IMR-90 (cell line): ENCODE measurements at regions not wholly inside any gene's neighbourhood (a gene's known extent, or its start where the extent isn't known, plus 50 kb on each side); places are given as distances from the start of the nearest gene placed in this dataset.
A peak's percentile ranks its signal among the peaks of the same experiment; 100 is the strongest.

Experiments
- ATAC-seq: fragments of 200-7000 bp; cut with Tn5 transposase; 2 replicates; pipeline ENCODE4 v1.9.1; 2020; ENCODE audit warnings: low read depth, mild to moderate bottlenecking, moderate library complexity
- BruUV-seq: library from RNA; stranded (reverse); fragments of 400-500 nt; replicated peaks from 2 replicates; lab custom pipeline; 2021; lab: Mats Ljungman, UMichigan
- CTCF ChIA-PET: fragments of 300-600 bp; formaldehyde crosslinking; extraction: SDS; loops from one replicate; lab custom pipeline; 2021; ENCODE audit warnings: antibody characterized with exemption; lab: Yijun Ruan, JAX
- POLR2A ChIA-PET: fragments of 300-600 bp; sonication (Branson Sonifier 250); formaldehyde crosslinking; loops from one replicate; lab custom pipeline; 2022; ENCODE audit warnings: antibody characterized with exemption; ENCODE audit not compliant: unreplicated experiment; lab: Charles Lee
- DNase-seq: peaks from one replicate; pipeline ENCODE4 v3.0.0; 2013
- H2AFZ ChIP-seq: replicated peaks from 2 replicates; pipeline ENCODE3; 2013; ENCODE audit warnings: low read length, mild to moderate bottlenecking; ENCODE audit not compliant: poor library complexity
- H2AK5ac ChIP-seq: 2 replicates; pipeline ENCODE4 v1.6.1; 2013; ENCODE audit warnings: low read depth, low read length, inconsistent platforms
- H2AK9ac ChIP-seq: replicated peaks from 2 replicates; pipeline ENCODE3; 2013; ENCODE audit warnings: mild to moderate bottlenecking, low read depth, low read length, moderate library complexity; ENCODE audit not compliant: poor library complexity
- H2BK120ac ChIP-seq: 2 replicates; pipeline ENCODE4 v1.6.1; 2013; ENCODE audit warnings: low read depth, low read length, inconsistent platforms
- H2BK15ac ChIP-seq: 3 replicates; pipeline ENCODE4 v1.6.1; 2013; ENCODE audit warnings: low read depth, low read length, inconsistent platforms
- H2BK20ac ChIP-seq: 2 replicates; pipeline ENCODE4 v1.6.1; 2013; ENCODE audit warnings: low read depth, mild to moderate bottlenecking, inconsistent platforms, low read length, moderate library complexity
- H2BK5ac ChIP-seq: 2 replicates; pipeline ENCODE4 v1.6.1; 2013; ENCODE audit warnings: mild to moderate bottlenecking, low read depth, low read length, inconsistent platforms; ENCODE audit not compliant: poor library complexity, severe bottlenecking
- H3K14ac ChIP-seq: replicated peaks from 2 replicates; pipeline ENCODE4 v1.6.1; 2013; ENCODE audit warnings: low read depth, low read length, inconsistent platforms
- H3K18ac ChIP-seq: 2 replicates; pipeline ENCODE4 v1.6.1; 2013; ENCODE audit warnings: low read depth, low read length, control low read depth
- H3K23ac ChIP-seq: 2 replicates; pipeline ENCODE4 v1.6.1; 2013; ENCODE audit warnings: low read depth, low read length, inconsistent platforms
- H3K27ac ChIP-seq: 2 replicates; pipeline ENCODE4 v1.5.1; 2013; ENCODE audit warnings: mild to moderate bottlenecking, control low read depth, low read length; ENCODE audit not compliant: insufficient read depth
- H3K27me3 ChIP-seq: 2 replicates; pipeline ENCODE4 v1.6.1; 2013; ENCODE audit warnings: low read length; ENCODE audit not compliant: control insufficient read depth, insufficient read depth
- H3K36me3 ChIP-seq: 2 replicates; pipeline ENCODE4 v1.6.1; 2013; ENCODE audit warnings: low read length, mixed read lengths; ENCODE audit not compliant: control insufficient read depth, insufficient read depth
- H3K4ac ChIP-seq: 2 replicates; pipeline ENCODE4 v1.6.1; 2013; ENCODE audit warnings: low read depth, low read length, inconsistent platforms
- H3K4me1 ChIP-seq: 2 replicates; pipeline ENCODE4 v1.6.1; 2013; ENCODE audit warnings: low read length, mixed read lengths; ENCODE audit not compliant: control insufficient read depth, insufficient read depth
- H3K4me2 ChIP-seq: 2 replicates; pipeline ENCODE4 v1.6.1; 2013; ENCODE audit warnings: low read depth, mild to moderate bottlenecking, control low read depth, low read length, moderate library complexity
- H3K4me3 ChIP-seq: 2 replicates; pipeline ENCODE4 v1.5.1; 2013; ENCODE audit warnings: low read depth, mild to moderate bottlenecking, control low read depth, low read length, moderate library complexity; ENCODE audit not compliant: insufficient read depth
- H3K56ac ChIP-seq: 2 replicates; pipeline ENCODE4 v1.6.1; 2013; ENCODE audit warnings: low read length, inconsistent platforms; ENCODE audit not compliant: insufficient read depth; ENCODE audit errors: extremely low read depth
- H3K79me1 ChIP-seq, 2 experiments: 2 replicates each; pipeline ENCODE4 v1.6.1; 2013; ENCODE audit warnings: low read length in 2 of 2, inconsistent platforms in 1 of 2, low read depth in 1 of 2
- H3K9ac ChIP-seq: 2 replicates; pipeline ENCODE4 v1.6.1; 2013; ENCODE audit warnings: low read depth, low read length, control low read depth
- H3K9me1 ChIP-seq: 2 replicates; pipeline ENCODE4 v1.6.1; 2013; ENCODE audit warnings: low read length, inconsistent platforms; ENCODE audit not compliant: insufficient read depth
- H3K9me3 ChIP-seq: 2 replicates; pipeline ENCODE4 v1.6.1; 2013; ENCODE audit warnings: low read length; ENCODE audit not compliant: control insufficient read depth, insufficient read depth
- H4K20me1 ChIP-seq: 2 replicates; pipeline ENCODE4 v1.6.1; 2013; ENCODE audit warnings: low read length, inconsistent platforms; ENCODE audit not compliant: insufficient read depth
- H4K5ac ChIP-seq: 2 replicates; pipeline ENCODE4 v1.6.1; 2013; ENCODE audit warnings: mild to moderate bottlenecking, low read depth, low read length, control low read depth
- H4K8ac ChIP-seq, 2 experiments: 2 replicates each; pipeline ENCODE4 v1.6.1; 2013; ENCODE audit warnings: low read depth in 2 of 2, low read length in 2 of 2, control low read depth in 1 of 2, inconsistent platforms in 1 of 2
- H4K91ac ChIP-seq: 2 replicates; pipeline ENCODE4 v1.6.1; 2013; ENCODE audit warnings: low read depth, low read length, inconsistent platforms; ENCODE audit not compliant: insufficient read depth
- BHLHE40 ChIP-seq: fragments of 150-350 bp; IDR thresholded peaks from 2 replicates; pipeline ENCODE4 v1.6.1; 2016; ENCODE audit warnings: mild to moderate bottlenecking, low read depth, low read length
- CEBPB ChIP-seq: IDR thresholded peaks from 2 replicates; pipeline ENCODE4 v1.6.1; 2012; ENCODE audit warnings: low read depth, low read length, improper control_type of control experiment
- CHD1 ChIP-seq: IDR thresholded peaks from 2 replicates; pipeline ENCODE4 v1.6.1; 2012; ENCODE audit warnings: low read depth, low read length, improper control_type of control experiment
- CTCF ChIP-seq: conservative IDR thresholded peaks from 2 replicates; pipeline ENCODE4 v1.5.1; 2012; ENCODE audit warnings: mild to moderate bottlenecking, low read depth, low read length, improper control_type of control experiment
- ELK1 ChIP-seq: fragments of 150-350 bp; IDR thresholded peaks from 2 replicates; pipeline ENCODE4 v1.6.1; 2016; ENCODE audit warnings: low read depth, mild to moderate bottlenecking, low read length, moderate library complexity, borderline replicate concordance
- MAFK ChIP-seq: IDR thresholded peaks from 2 replicates; pipeline ENCODE4 v1.6.1; 2012; ENCODE audit warnings: low read depth, low read length, improper control_type of control experiment
- NFE2L2 ChIP-seq: fragments of 150-350 bp; IDR thresholded peaks from 2 replicates; pipeline ENCODE4 v1.6.1; 2016; ENCODE audit warnings: low read depth, mild to moderate bottlenecking, low read length
- POLR2A ChIP-seq: IDR thresholded peaks from 2 replicates; pipeline ENCODE4 v1.6.1; 2012; ENCODE audit warnings: mild to moderate bottlenecking, low read depth, low read length
- RAD21 ChIP-seq: IDR thresholded peaks from 2 replicates; pipeline ENCODE4 v1.6.1; 2012; ENCODE audit warnings: low read length, improper control_type of control experiment
- RCOR1 ChIP-seq: IDR thresholded peaks from 2 replicates; pipeline ENCODE4 v1.6.1; 2012; ENCODE audit warnings: mild to moderate bottlenecking, low read length, improper control_type of control experiment; ENCODE audit not compliant: insufficient replicate concordance
- RFX5 ChIP-seq: IDR thresholded peaks from 2 replicates; pipeline ENCODE4 v1.8.0; 2012; ENCODE audit warnings: low read depth, mild to moderate bottlenecking, low read length, moderate library complexity
- dilution Hi-C: fragments of 300-500 bp; cut with HindIII; formaldehyde crosslinking; loops from one replicate; pipeline ENCODE4 v1.14.3; 2018; ENCODE audit warnings: low sequenced_read_pairs; ENCODE audit not compliant: unreplicated experiment
- in situ Hi-C: fragments of 300-500 bp; cut with MboI; formaldehyde crosslinking; loops from 3 replicates; pipeline ENCODE4 v1.14.3; 2019; ENCODE audit warnings: low sequenced_read_pairs, inconsistent platforms, mixed read lengths
- intact Hi-C: fragments of 100-400 bp; cut with micrococcal nuclease; formaldehyde crosslinking; loops from 2 replicates; pipeline ENCODE4 v1.10.0; 2022

GRCh38 chr14:49980027-49980426 lies 87.1 kb downstream of the ARF6 start:
- ATAC-seq (no peak), DNase-seq (no peak)
- peaks cover 12% of the 10 kb centered on the region for H3K9me1 ChIP-seq
- H3K36me3 ChIP-seq: no peaks in the 10 kb centered on the region
- no peak overlapping the region for H4K5ac ChIP-seq
- H3K23ac ChIP-seq: 0 out of 2 replicates have a peak overlapping the region, but pooled peaks have one; percentile 43
- peak overlapping the region; percentile 60; the same call in 1 of the 2 replicates for H3K14ac ChIP-seq
- H3K56ac ChIP-seq: no peak overlapping the region
- H3K27me3 ChIP-seq: no peaks in the 10 kb centered on the region
- H4K20me1 ChIP-seq: 0 out of 2 replicates have a peak, but pooled peaks cover 3% of the 10 kb centered on the region
- no peak for TF ChIP-seq ELK1
- TF ChIP-seq RCOR1: no peak
- TF ChIP-seq POLR2A: no peak
- TF ChIP-seq BHLHE40: no peak
- no peak for TF ChIP-seq MAFK
- no peak for TF ChIP-seq NFE2L2
- TF ChIP-seq CEBPB: no peak
- no peak for TF ChIP-seq CHD1
- no peak for TF ChIP-seq RAD21
- TF ChIP-seq RFX5: no peak
- TF ChIP-seq CTCF: no peak
- no peaks in the 10 kb centered on the region for H3K9me3 ChIP-seq
- H2BK20ac ChIP-seq: peak overlapping the region; percentile 50; the same call in 1 of the 2 replicates
- in situ Hi-C loops (no loop called here), intact Hi-C loops (no loop called here), dilution Hi-C loops (loop anchor here (25.0 kb wide), 1 partner anchor 118 kb away; the partner anchor contains the start of gene NEMF)
- peak overlapping the region; percentile 61; the same call in 1 of the 2 replicates for H2BK120ac ChIP-seq
- H2AK9ac ChIP-seq: no peak overlapping the region
- peaks cover 19% of the 10 kb centered on the region for H3K4me1 ChIP-seq
- H4K91ac ChIP-seq: no peak overlapping the region
- POLR2A ChIA-PET: no interaction called here
- peak overlapping the region; percentile 54 for H3K4ac ChIP-seq
- BruUV-seq: no TSS peak
- H2AFZ ChIP-seq: no peak overlapping the region
- no peak overlapping the region for H3K4me3 ChIP-seq
- H2BK15ac ChIP-seq: peak overlapping the region; percentile 8; the same call in 1 of the 3 replicates
- peaks cover 0 to 8% of the 10 kb centered on the region in 2 experiments; a peak in 1 of 4 replicates for H3K79me1 ChIP-seq
- H3K18ac ChIP-seq: no peak overlapping the region
- no peak overlapping the region for H2AK5ac ChIP-seq
- H3K9ac ChIP-seq: no peak overlapping the region
- CTCF ChIA-PET: no interaction called here
- H4K8ac ChIP-seq: 0 out of 4 replicates have a peak overlapping the region, but pooled peaks of 1 of the 2 experiments have one; percentile 5
- H2BK5ac ChIP-seq: no peak overlapping the region
- H3K4me2 ChIP-seq: no peak overlapping the region
- no peak overlapping the region for H3K27ac ChIP-seq
